Type B pancreatic cell (in vitro differentiated cells): ENCODE measurements at regions not wholly inside any gene's neighbourhood (a gene's known extent, or its start where the extent isn't known, plus 50 kb on each side); places are given as distances from the start of the nearest gene placed in this dataset.

ENCODE experiments used
- DNase-seq: peaks from one replicate; pipeline ENCODE4 v3.0.0; 2021; ENCODE audit warnings: mixed read lengths; ENCODE audit not compliant: unreplicated experiment; ENCODE audit errors: extremely low spot score
- H3K27ac Mint-ChIP-seq: 2 replicates; pipeline ENCODE4 v1.8.0; 2021; ENCODE audit warnings: mild to moderate bottlenecking, mixed read lengths
- H3K27me3 Mint-ChIP-seq: 2 replicates; pipeline ENCODE4 v1.8.0; 2021; ENCODE audit warnings: mixed read lengths
- H3K36me3 Mint-ChIP-seq: 2 replicates; pipeline ENCODE4 v1.8.0; 2021; ENCODE audit warnings: mixed read lengths
- H3K4me1 Mint-ChIP-seq: one replicate; pipeline ENCODE4 v1.8.0; 2021; ENCODE audit warnings: mixed read lengths; ENCODE audit not compliant: unreplicated experiment
- H3K4me3 Mint-ChIP-seq: 2 replicates; pipeline ENCODE4 v1.8.0; 2021; ENCODE audit warnings: mild to moderate bottlenecking, mixed read lengths
- H3K9me3 Mint-ChIP-seq: 2 replicates; pipeline ENCODE4 v1.8.0; 2021; ENCODE audit warnings: mixed read lengths
- TF ChIP-seq, protein P1 (sequence below): fragments of 200-600 bp; sonication (generic); conservative IDR thresholded peaks from 2 replicates; pipeline ENCODE4 v1.5.0; 2021; ENCODE audit warnings: antibody characterized with exemption, mild to moderate bottlenecking

GRCh38 chr7:85483177-85483576 lies 296.3 kb upstream of the SEMA3D start:
- no peak overlapping the region for H3K27ac Mint-ChIP-seq
- H3K4me1 Mint-ChIP-seq: no peaks in the 10 kb centered on the region
- DNase-seq: no peak
- no peaks in the 10 kb centered on the region for H3K27me3 Mint-ChIP-seq
- H3K36me3 Mint-ChIP-seq: no peaks in the 10 kb centered on the region
- H3K4me3 Mint-ChIP-seq: no peak overlapping the region
- peaks cover 5% of the 10 kb centered on the region for H3K9me3 Mint-ChIP-seq
- TF ChIP-seq, protein P1, sequence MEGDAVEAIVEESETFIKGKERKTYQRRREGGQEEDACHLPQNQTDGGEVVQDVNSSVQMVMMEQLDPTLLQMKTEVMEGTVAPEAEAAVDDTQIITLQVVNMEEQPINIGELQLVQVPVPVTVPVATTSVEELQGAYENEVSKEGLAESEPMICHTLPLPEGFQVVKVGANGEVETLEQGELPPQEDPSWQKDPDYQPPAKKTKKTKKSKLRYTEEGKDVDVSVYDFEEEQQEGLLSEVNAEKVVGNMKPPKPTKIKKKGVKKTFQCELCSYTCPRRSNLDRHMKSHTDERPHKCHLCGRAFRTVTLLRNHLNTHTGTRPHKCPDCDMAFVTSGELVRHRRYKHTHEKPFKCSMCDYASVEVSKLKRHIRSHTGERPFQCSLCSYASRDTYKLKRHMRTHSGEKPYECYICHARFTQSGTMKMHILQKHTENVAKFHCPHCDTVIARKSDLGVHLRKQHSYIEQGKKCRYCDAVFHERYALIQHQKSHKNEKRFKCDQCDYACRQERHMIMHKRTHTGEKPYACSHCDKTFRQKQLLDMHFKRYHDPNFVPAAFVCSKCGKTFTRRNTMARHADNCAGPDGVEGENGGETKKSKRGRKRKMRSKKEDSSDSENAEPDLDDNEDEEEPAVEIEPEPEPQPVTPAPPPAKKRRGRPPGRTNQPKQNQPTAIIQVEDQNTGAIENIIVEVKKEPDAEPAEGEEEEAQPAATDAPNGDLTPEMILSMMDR: no peak

DNA sequence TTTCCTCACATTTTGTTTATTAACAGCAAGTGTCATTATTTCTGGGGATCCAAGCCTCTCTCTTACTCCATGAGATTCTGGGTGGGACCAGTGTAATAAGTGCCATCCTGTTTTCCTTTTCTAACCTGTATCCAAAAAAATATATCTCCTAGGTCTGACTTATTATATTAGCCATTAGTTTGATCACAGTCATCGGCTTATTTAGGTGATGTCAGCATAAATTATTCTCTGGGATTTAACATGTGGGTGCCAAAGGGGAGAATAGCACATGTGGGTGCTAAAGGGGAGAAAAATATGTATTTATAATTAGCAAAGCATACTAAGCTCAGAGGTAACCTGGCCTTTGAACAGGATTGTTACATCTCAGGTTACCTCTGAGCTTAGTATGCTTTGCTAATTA lies 293.8 kb upstream of the SEMA3D start:
- Mint-ChIP-seq H3K4me1 (no peaks in the 10 kb centered on the region), H3K36me3 (no peaks in the 10 kb centered on the region), H3K27me3 (no peaks in the 10 kb centered on the region), H3K9me3 (no peaks in the 10 kb centered on the region), H3K27ac (no peak overlapping the region), H3K4me3 (no peak overlapping the region)
- TF ChIP-seq, protein P1: no peak
- no peak for DNase-seq

GRCh38 chr7:85479918-85480643 lies 293.2 kb upstream of the SEMA3D start:
- H3K27ac Mint-ChIP-seq: no peak overlapping the region
- no peak overlapping the region for H3K4me3 Mint-ChIP-seq
- no peaks in the 10 kb centered on the region for H3K4me1 Mint-ChIP-seq
- TF ChIP-seq, protein P1: no peak
- DNase-seq: no peak
- no peaks in the 10 kb centered on the region for H3K9me3 Mint-ChIP-seq
- no peaks in the 10 kb centered on the region for H3K36me3 Mint-ChIP-seq
- H3K27me3 Mint-ChIP-seq: no peaks in the 10 kb centered on the region

DNA sequence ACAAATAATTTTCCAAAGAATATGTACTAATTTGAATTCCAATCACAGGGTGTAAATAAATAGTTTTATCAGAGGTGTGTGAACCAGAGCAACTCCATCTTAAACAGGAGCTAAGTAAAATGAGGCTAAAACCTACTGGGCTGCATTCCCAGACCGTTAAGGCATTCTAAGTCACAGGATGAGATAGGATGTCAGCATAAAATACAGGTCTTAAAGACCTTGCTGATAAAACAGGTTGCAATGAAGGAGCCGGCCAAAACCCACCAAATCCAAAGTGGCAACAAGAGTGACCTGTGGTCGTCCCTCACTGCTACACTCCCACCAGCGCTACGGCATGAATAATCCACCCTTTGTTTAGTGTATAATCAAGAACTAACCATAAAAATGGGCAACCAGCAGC lies 291.7 kb upstream of the SEMA3D start:
- H3K27me3 Mint-ChIP-seq: no peaks in the 10 kb centered on the region
- no peaks in the 10 kb centered on the region for H3K9me3 Mint-ChIP-seq
- H3K4me3 Mint-ChIP-seq: no peak overlapping the region
- TF ChIP-seq, protein P1: no peak
- DNase-seq: no peak
- no peak overlapping the region for H3K27ac Mint-ChIP-seq
- no peaks in the 10 kb centered on the region for H3K4me1 Mint-ChIP-seq
- no peaks in the 10 kb centered on the region for H3K36me3 Mint-ChIP-seq

GRCh38 chr7:85475476-85475875 lies 288.6 kb upstream of the SEMA3D start:
- Mint-ChIP-seq H3K4me1 (peaks cover 4% of the 10 kb centered on the region), H3K27ac (no peak overlapping the region), H3K36me3 (no peaks in the 10 kb centered on the region), H3K4me3 (no peak overlapping the region), H3K27me3 (no peaks in the 10 kb centered on the region), H3K9me3 (no peaks in the 10 kb centered on the region)
- no peak for DNase-seq
- TF ChIP-seq, protein P1: no peak
